GM19438 (cell line): ENCODE measurements at regions not wholly inside any gene's neighbourhood (a gene's known extent, or its start where the extent isn't known, plus 50 kb on each side); places are given as distances from the start of the nearest gene placed in this dataset.
"Not testable (repeated sequence)": the region's sequence is repeated elsewhere in the genome, so short reads cannot be mapped to it uniquely, and the experiment has no call there.

Experiments used
- ATAC-seq: cut with Tn5 transposase; IDR thresholded peaks from one replicate; pipeline ENCODE4 v1.9.1; 2021; ENCODE audit warnings: low read depth; ENCODE audit not compliant: unreplicated experiment

GRCh38 chr2:138423745-138424144, 77.8 kb upstream of the SPOPL start:
- no peak for ATAC-seq

- ATAC-seq: no peak
These were observed 77.0 kb upstream of the SPOPL start for GRCh38 chr2:138424436-138425140.

GRCh38 chr2:138426116-138426515, 75.5 kb upstream of the SPOPL start:
- ATAC-seq: not testable (repeated sequence)

GRCh38 chr2:138428710-138429440, 72.7 kb upstream of the SPOPL start:
- no peak for ATAC-seq

GRCh38 chr2:138430181-138430580, 71.4 kb upstream of the SPOPL start:
- no peak for ATAC-seq

- no peak for ATAC-seq
These were observed 68.6 kb upstream of the SPOPL start for GRCh38 chr2:138432971-138433370.

GRCh38 chr2:138433995-138434951, 67.3 kb upstream of the SPOPL start:
- ATAC-seq: no peak

- no peak for ATAC-seq
These were observed 65.9 kb upstream of the SPOPL start for GRCh38 chr2:138435701-138436100.

GRCh38 chr2:138439733-138440132, 61.8 kb upstream of the SPOPL start:
- ATAC-seq: no peak

- no peak for ATAC-seq
These were observed 60.8 kb upstream of the SPOPL start for GRCh38 chr2:138440759-138441158.

GRCh38 chr2:138441916-138442315, 59.7 kb upstream of the SPOPL start:
- no peak for ATAC-seq

- ATAC-seq: no peak
These were observed 57.2 kb upstream of the SPOPL start for GRCh38 chr2:138444411-138444810.

GRCh38 chr2:138445227-138445626, 56.3 kb upstream of the SPOPL start:
- ATAC-seq: no peak

GRCh38 chr2:138446043-138446442, 55.5 kb upstream of the SPOPL start:
- no peak for ATAC-seq

GRCh38 chr2:138447889-138448570, 53.5 kb upstream of the SPOPL start:
- no peak for ATAC-seq
